Motor neuron (in vitro differentiated cells): ENCODE measurements at regions not wholly inside any gene's neighbourhood (a gene's known extent, or its start where the extent isn't known, plus 50 kb on each side); places are given as distances from the start of the nearest gene placed in this dataset.
"Not testable (repeated sequence)": the region's sequence is repeated elsewhere in the genome, so short reads cannot be mapped to it uniquely, and the experiment has no call there.

Experiments used
- ATAC-seq, 8 experiments: fragments of 200-7000 bp; cut with Tn5 transposase; replicated peaks in 6 of 8; 2 replicates each; pipeline ENCODE4 v1.8.0; 2021; ENCODE audit warnings: mild to moderate bottlenecking in 8 of 8, moderate library complexity in 8 of 8
- H3K27ac ChIP-seq, 2 donors: fragments of 250-450 bp; sonication (Bioruptor Pico); 2 replicates each; pipeline ENCODE4 v1.9.0; 2021; ENCODE audit warnings: antibody characterized with exemption in 2 of 2, mild to moderate bottlenecking in 2 of 2, moderate library complexity in 1 of 2
- H3K4me1 ChIP-seq, 2 donors: fragments of 250-450 bp; sonication (Bioruptor Pico); replicated peaks in 1 of 2; 2 replicates each; pipeline ENCODE4 v1.6.1; 2021; ENCODE audit warnings: antibody characterized with exemption in 2 of 2, mild to moderate bottlenecking in 2 of 2, moderate library complexity in 1 of 2
- H3K4me3 ChIP-seq, 5 donors: fragments of 250-450 bp; sonication (Bioruptor Pico); 2 replicates each; pipeline ENCODE4 v1.9.0; 2021; ENCODE audit warnings: antibody characterized with exemption in 5 of 5, mild to moderate bottlenecking in 5 of 5, moderate library complexity in 4 of 5
- WGBS, 10 experiments: fragments of 450-650 bp; shearing (Covaris generic); methylation state at CpG; one replicate each; pipeline ENCODE4 v1.0.0; 2022; 5-methylcytosine and 5-hydroxymethylcytosine counted together
- in situ Hi-C, 9 experiments: fragments of 400-800 bp; cut with MboI; loops; one replicate each; pipeline ENCODE4 v1.15.0; 2021; ENCODE audit warnings: low sequenced_read_pairs in 9 of 9, low pct_unique_long_range_greater_than_20kb in 2 of 9; ENCODE audit not compliant: unreplicated experiment in 9 of 9

- H3K27ac ChIP-seq, H3K4me3 ChIP-seq, in situ Hi-C loops, H3K4me1 ChIP-seq, ATAC-seq: not testable (repeated sequence)
- WGBS, 10 experiments = 75 to 100% (median 82%) methylated on average over 1 to 4 of the region's 4 CpGs; no CpG with 5 or more reads in 1 of the 10 experiments
Measured at GRCh38 chr2:215889240-215889969, 123.9 kb downstream of the MREG start.

- peaks cover 0 to 13% of the 10 kb centered on the region in 2 donors for H3K4me1 ChIP-seq
- H3K4me3 ChIP-seq = no peak overlapping the region
- no peak overlapping the region for H3K27ac ChIP-seq
- in situ Hi-C loops = no loop called here
- no peak for ATAC-seq
- 17 to 100% (median 80%) methylated on average over 1 to 2 of the region's 2 CpGs for WGBS, 10 experiments
Measured at GRCh38 chr2:215888680-215889079, 124.7 kb downstream of the MREG start.

GRCh38 chr2:215887303-215887702 is 126.0 kb downstream of the MREG start:
- no peak overlapping the region for H3K4me3 ChIP-seq
- WGBS, 10 experiments = 50 to 100% (median 83%) methylated on average over 1 to 2 of the region's 2 CpGs; no CpG with 5 or more reads in 1 of the 10 experiments
- no peak for ATAC-seq

GRCh38 chr2:215886022-215886421 is 127.3 kb downstream of the MREG start:
- no peak for ATAC-seq
- in situ Hi-C loops = no loop called here
- 80 to 100% (median 93%) methylated on average over 1 to 5 of the region's 7 CpGs; no CpG with 5 or more reads in 3 of the 10 experiments for WGBS, 10 experiments
- peaks cover 0 to 15% of the 10 kb centered on the region in 2 donors for H3K4me1 ChIP-seq
- H3K4me3 ChIP-seq = no peak overlapping the region
- no peak overlapping the region for H3K27ac ChIP-seq

More at GRCh38 chr2:215887303-215887702, 126.0 kb downstream of the MREG start:
- peaks cover 0 to 13% of the 10 kb centered on the region in 2 donors for H3K4me1 ChIP-seq
- in situ Hi-C loops = no loop called here
- no peak overlapping the region for H3K27ac ChIP-seq

- H3K27ac ChIP-seq = no peak overlapping the region
- no peak overlapping the region for H3K4me3 ChIP-seq
- 25 to 83% (median 50%) methylated on average over 1 to 2 of the region's 2 CpGs; no CpG with 5 or more reads in 1 of the 10 experiments for WGBS, 10 experiments
- in situ Hi-C loops = no loop called here
- H3K4me1 ChIP-seq = peaks cover 0 to 20% of the 10 kb centered on the region in 2 donors
- peak in 1 of 8 experiments; percentile 42 for ATAC-seq
Measured at GRCh38 chr2:215885536-215885935, 127.8 kb downstream of the MREG start.

- Histone ChIP-seq H3K4me3 (no peak overlapping the region), H3K27ac (no peak overlapping the region), H3K4me1 (peaks cover 0 to 21% of the 10 kb centered on the region in 2 donors)
- in situ Hi-C loops = no loop called here
- 31 to 96% (median 68%) methylated on average over 2 to 4 of the region's 4 CpGs for WGBS, 10 experiments
- ATAC-seq = peak in 5 of 8 experiments; percentile 42 to 89 (median 55)
Measured at GRCh38 chr2:215884451-215885087, 128.8 kb downstream of the MREG start.

- Histone ChIP-seq H3K4me3 (no peak overlapping the region), H3K4me1 (peaks cover 0 to 21% of the 10 kb centered on the region in 2 donors), H3K27ac (no peak overlapping the region)
- peak in 2 of 8 experiments; percentile 48 to 60 for ATAC-seq
- in situ Hi-C loops = no loop called here
Measured at GRCh38 chr2:215883799-215884198, 129.6 kb downstream of the MREG start.

- in situ Hi-C loops = no loop called here
- ATAC-seq = no peak
- Histone ChIP-seq H3K4me3 (no peak overlapping the region), H3K27ac (no peak overlapping the region), H3K4me1 (peaks cover 0 to 21% of the 10 kb centered on the region in 2 donors)
- WGBS, 10 experiments = 77 to 100% (median 83%) methylated on average over 1 to 2 of the region's 2 CpGs; no CpG with 5 or more reads in 6 of the 10 experiments
Measured at GRCh38 chr2:215882689-215883088, 130.7 kb downstream of the MREG start.

GRCh38 chr2:215881582-215881981 is 131.8 kb downstream of the MREG start:
- no peak overlapping the region for H3K4me3 ChIP-seq
- WGBS, 10 experiments = 20 to 100% (median 69%) methylated on average over 1 to 2 of the region's 2 CpGs; no CpG with 5 or more reads in 2 of the 10 experiments
- H3K4me1 ChIP-seq = peaks cover 0 to 21% of the 10 kb centered on the region in 2 donors
- in situ Hi-C loops = no loop called here
- no peak for ATAC-seq
- no peak overlapping the region for H3K27ac ChIP-seq

GRCh38 chr2:215880970-215881369 is 132.4 kb downstream of the MREG start:
- Histone ChIP-seq H3K4me3 (no peak overlapping the region), H3K4me1 (peaks cover 0 to 21% of the 10 kb centered on the region in 2 donors), H3K27ac (no peak overlapping the region)
- in situ Hi-C loops = no loop called here
- 43 to 73% (median 64%) methylated on average over 3 to 4 of the region's 4 CpGs; no CpG with 5 or more reads in 4 of the 10 experiments for WGBS, 10 experiments
- ATAC-seq = peak in 7 of 8 experiments; percentile 19 to 62 (median 43)

- in situ Hi-C loops = no loop called here
- H3K4me1 ChIP-seq = peaks cover 0 to 21% of the 10 kb centered on the region in 2 donors
- H3K4me3 ChIP-seq = no peak overlapping the region
- H3K27ac ChIP-seq = no peak overlapping the region
- WGBS, 10 experiments = 85 to 100% (median 93%) methylated on average over 1 to 7 of the region's 8 CpGs; no CpG with 5 or more reads in 2 of the 10 experiments
- no peak for ATAC-seq
Measured at GRCh38 chr2:215879977-215880940, 133.1 kb downstream of the MREG start.

GRCh38 chr2:215879331-215879730 is 134.0 kb downstream of the MREG start:
- Histone ChIP-seq H3K27ac (no peak overlapping the region), H3K4me3 (no peak overlapping the region), H3K4me1 (peaks cover 0 to 14% of the 10 kb centered on the region in 2 donors)
- in situ Hi-C loops = no loop called here
- no peak for ATAC-seq
- 22 to 100% (median 100%) methylated on average over 1 of the region's 1 CpG; no CpG with 5 or more reads in 4 of the 10 experiments for WGBS, 10 experiments
